GM21447 (cell line): ENCODE measurements at regions not wholly inside any gene's neighbourhood (a gene's known extent, or its start where the extent isn't known, plus 50 kb on each side); places are given as distances from the start of the nearest gene placed in this dataset.
A peak's percentile ranks its signal among the peaks of the same experiment; 100 is the strongest.

ENCODE experiments used
- ATAC-seq: cut with Tn5 transposase; IDR thresholded peaks from one replicate; pipeline ENCODE4 v1.9.1; 2021; ENCODE audit not compliant: unreplicated experiment

- no peak for ATAC-seq
These were observed 257.0 kb downstream of the ADGRG6 start for GRCh38 chr6:142558786-142559185.

DNA sequence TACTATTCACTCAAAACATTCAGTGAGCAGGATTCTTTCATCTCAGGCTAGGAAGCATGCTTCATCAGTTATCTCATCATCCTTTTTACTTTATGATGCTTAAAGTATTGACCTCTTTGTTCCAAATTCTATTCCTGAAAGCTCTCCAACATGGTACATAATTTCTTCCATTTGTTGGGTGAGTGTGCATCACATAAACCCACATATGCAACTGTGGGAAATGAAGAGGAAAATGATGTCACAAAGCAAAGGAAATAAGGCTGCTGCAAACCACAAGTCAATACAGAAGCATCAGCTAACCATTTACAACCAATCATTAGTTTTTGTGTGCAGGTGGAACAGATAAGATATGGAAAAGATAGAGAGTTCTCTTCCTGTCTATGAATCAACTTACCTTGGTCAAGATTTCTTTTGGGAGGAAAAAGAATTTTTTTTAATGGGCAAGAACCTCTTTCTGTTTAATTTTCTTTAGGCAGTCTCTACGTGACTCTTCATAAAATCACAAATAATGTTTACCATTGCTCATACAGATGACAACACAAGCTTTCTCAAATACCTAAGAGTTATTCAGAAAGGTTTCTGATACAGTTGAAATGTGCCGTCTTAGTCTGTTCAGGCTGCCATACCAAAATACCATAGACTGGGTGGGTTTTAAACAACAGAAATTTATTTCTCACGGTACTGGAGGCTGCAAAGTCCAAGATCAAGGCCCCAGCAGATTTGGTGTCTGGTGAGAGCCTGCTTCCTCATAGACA is 259.9 kb downstream of the ADGRG6 start:
- ATAC-seq = no peak

- no peak for ATAC-seq
These were observed 261.1 kb downstream of the ADGRG6 start for GRCh38 chr6:142562865-142563264.

GRCh38 chr6:142566628-142567396 is 265.0 kb downstream of the ADGRG6 start:
- ATAC-seq = peak; percentile 66

- ATAC-seq = no peak
These were observed 265.7 kb downstream of the ADGRG6 start for GRCh38 chr6:142567461-142567860.

DNA sequence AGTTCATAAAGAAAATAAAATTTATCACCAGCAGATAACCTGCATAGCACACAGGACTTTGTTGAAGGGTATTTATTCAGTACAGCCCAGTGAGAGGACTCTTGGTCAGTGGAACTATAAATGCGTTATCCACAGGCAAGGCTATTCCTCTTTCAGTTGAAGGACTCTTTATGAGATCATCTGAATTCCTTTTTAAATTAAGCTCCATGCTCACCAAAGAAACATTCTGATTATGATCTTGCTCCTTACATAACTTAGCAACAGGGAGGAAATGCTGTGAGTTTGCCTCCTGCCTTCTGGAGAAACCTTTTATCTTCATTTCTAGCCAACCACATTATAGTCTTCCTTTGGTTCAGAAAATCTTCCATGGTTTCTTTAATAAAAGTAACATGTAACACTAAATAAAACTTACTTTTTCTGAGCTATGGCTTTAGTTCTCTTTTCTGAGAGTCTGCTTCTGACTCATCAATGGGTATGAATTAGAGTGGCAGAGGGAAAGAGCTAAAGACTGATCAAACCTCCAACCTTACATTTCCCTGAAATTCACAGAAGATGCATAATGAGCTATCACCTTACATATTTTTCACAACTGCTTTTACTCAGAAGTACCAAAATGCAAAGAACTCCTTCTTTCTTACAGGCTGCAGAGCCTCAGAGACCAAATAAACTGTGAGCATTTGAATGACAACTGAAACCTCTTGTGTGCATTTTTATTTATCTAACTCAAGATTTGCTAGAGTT is 267.2 kb downstream of the ADGRG6 start:
- ATAC-seq = no peak

- no peak for ATAC-seq
These were observed 267.9 kb downstream of the ADGRG6 start for GRCh38 chr6:142569676-142570075.

GRCh38 chr6:142570221-142570671 is 268.4 kb downstream of the ADGRG6 start:
- no peak for ATAC-seq

- no peak for ATAC-seq
These were observed 291.1 kb downstream of the ADGRG6 start for GRCh38 chr6:142592876-142593275.

GRCh38 chr6:142597836-142598235 is 296.0 kb downstream of the ADGRG6 start:
- ATAC-seq = no peak

DNA sequence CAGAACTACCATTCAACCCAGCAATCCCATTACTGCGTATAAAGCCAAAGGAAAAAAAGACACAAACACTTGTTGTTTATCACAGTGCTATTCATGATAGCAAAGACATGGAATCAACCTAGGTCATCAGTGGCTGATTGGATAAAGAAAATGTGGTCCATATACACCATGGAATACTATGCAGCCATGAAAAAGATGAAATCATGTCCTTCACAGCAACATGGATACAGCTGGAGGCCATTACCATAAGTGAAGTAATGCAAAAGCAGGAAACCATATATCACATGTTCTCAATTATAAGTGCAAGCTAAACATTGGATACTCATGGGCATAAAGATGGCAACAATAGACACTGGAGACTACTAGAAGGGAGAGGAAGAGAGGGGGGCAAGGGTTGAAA is 299.6 kb downstream of the ADGRG6 start:
- no peak for ATAC-seq

GRCh38 chr6:142602972-142603371 is 301.2 kb downstream of the ADGRG6 start:
- ATAC-seq = no peak

DNA sequence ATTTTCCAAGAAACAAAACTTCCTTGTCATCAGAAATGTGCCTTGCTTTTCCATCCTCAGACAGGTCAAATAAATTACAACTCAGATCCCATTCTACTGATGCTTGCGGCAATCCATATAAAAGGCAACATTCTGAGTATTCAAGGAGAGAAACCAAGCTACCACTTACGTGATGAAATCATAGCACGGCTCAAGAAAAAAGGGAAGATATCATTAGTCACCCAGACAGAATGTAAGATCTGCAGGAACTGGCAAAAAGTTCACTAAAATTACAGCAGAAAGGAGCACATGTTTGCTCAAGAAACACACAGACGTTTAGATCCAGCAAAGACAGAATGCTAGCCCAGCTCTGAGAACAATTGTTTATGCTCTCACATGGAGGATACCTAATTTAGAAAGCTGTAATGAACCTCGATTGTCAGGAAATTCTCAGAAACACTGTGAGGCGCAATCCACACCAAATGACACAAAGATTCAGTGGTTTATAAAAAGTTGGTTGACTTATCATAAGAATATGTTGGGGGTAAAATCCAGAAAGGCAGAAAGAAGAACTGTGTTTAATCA is 304.2 kb downstream of the ADGRG6 start:
- ATAC-seq = no peak

DNA sequence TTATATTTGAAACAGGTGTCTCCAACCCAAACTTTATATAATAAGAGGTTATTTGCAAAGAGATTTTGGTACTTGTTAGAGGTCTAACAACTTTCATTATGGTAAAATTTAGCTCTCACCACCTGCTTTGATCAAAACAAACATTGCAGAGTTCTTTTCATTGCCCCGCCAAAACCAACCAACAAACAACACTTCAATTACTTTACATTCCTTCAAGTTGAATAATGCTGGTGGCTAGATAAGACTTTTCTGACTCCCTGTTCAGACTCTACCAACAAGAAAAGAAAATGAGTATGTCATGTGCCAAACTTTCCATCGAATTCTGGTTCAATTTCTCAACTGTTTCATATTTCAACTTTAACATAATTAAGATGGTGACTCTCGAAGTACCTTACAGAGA is 311.1 kb downstream of the ADGRG6 start:
- ATAC-seq = no peak

DNA sequence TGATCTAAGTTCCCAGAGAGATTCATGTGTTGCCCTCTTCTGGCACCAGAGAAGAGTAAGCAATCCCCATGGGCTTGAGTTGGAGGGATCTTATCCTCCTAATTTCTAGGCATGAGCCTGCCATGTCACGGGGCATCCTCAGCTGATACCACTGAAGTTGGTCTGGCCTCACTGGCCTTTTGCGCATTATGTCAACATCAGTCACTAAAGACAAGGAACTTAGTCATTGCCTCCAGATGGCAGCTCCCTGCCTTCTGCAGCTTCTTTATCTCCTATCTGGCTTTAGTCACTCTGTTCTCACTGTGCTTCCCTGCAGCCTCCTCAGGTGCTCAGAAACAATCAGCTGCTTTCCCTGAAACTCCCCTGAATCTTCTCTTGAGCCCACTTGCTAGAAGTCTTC is 312.2 kb downstream of the ADGRG6 start:
- ATAC-seq = no peak

DNA sequence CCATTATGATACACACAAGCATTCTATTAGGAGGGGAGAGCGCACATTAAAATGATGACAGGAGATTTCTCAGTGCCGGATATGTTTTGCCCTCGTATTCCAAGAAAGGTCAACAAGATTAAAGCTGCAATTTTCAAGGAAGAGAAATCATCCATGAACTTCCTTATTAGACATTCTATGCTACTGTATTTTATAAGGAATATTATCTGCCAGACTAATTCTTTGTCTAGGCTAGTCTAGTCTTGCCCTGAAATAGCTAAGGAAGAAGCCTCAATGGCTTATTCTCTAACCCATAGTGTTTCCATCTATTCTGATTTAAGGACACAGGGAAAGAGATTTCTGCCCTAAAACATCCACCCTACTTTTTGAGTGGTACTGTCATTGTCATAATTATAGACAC is 315.4 kb downstream of the ADGRG6 start:
- ATAC-seq = no peak

DNA sequence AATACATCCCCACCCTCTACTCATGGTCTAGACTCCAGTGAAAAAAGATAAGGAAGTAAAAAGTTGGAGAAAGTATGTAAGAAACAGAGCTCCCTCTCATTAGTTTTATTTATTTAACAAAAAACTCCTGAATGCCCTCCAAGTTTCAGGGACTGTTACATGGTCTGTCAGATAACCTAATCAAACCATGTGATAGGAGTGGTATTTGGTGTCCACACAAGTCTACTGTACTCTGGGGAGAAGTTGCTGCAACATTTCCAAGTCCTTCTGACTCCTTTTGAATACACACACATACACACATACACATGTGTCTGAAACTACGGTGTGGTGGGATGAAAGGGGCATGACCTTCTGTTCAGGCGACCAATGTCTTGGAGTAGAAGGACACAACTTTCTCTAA is 320.0 kb downstream of the ADGRG6 start:
- ATAC-seq = no peak

- ATAC-seq = no peak
These were observed 319.8 kb downstream of the HIVEP2 start for GRCh38 chr6:142624978-142625715.

GRCh38 chr6:142627474-142627873 is 317.5 kb downstream of the HIVEP2 start:
- ATAC-seq = no peak

DNA sequence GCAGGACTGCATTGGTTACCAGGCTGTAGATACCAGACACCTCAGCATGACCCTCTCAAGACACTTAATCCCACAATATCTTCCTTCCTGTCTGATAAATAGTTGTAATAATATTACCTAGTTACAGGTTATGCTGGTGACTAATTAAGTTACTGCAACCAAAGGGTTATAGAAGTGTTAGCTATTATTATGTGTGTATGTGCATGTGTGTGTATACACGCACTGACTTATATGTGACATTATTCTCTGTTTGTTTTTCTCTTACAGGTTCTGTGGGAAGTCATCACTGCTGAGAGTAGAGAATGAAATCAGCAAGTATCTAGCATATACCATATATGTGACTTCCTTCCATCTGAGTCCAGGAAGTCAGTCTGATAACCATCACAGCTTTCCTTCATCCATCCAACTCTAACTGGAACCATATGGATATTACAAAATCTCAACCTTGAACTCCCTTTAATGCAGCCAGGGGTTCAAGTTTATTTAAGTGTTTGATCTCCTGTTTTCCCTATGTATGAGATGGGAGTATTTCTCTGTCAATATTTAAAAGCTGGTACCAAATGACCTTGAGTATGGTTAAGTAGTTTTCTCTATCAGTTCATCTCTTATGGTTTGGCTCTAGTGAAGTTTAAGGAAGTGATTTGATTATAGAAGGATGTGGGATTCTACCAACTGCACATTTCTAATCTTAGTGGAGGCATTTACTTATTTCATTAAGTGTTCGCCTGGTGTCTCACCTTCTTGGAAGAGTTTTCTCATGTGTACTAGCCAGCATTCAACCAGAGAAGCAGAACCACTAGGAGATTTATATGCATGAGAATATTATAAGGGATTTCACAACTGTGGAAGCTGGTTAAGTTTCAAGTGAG is 313.2 kb downstream of the HIVEP2 start:
- no peak for ATAC-seq
